ENCODE measurements at regions not wholly inside any gene's neighbourhood (a gene's known extent, or its start where the extent isn't known, plus 50 kb on each side); places are given as distances from the start of the nearest gene placed in this dataset.

GRCh38 chr9:88673886-88674285, 138.9 kb downstream of the NXNL2 start:
- TF ChIP-seq SP1 (IDR thresholded peaks at IDR 0.05; ENCODE audit: low read depth, low read length) (no peak), ATF2 (IDR thresholded peaks at IDR 0.05; ENCODE audit: low read length) (no peak), CTCF (IDR thresholded peaks at IDR 0.05 in 2 of 3, conservative IDR thresholded peaks at IDR 0.05 in 1 of 3; ENCODE audit: control insufficient read depth in 2 of 3, extremely low read depth in 1 of 3, insufficient read depth in 1 of 3, low read depth in 3 of 3, low read length in 3 of 3) (no peak), RAD21 (IDR thresholded peaks at IDR 0.05; ENCODE audit: insufficient read depth, low read depth, low read length) (no peak), BCL11A (IDR thresholded peaks at IDR 0.05; ENCODE audit: low read depth, low read length) (no peak), TAF1 (IDR thresholded peaks at IDR 0.05; ENCODE audit: borderline replicate concordance, low read depth, low read length) (no peak), MXI1 (IDR thresholded peaks at IDR 0.05; ENCODE audit: low read depth, low read length) (no peak), POLR2A (IDR thresholded peaks at IDR 0.05; ENCODE audit: low read depth, low read length) (no peak), EGR1 (IDR thresholded peaks at IDR 0.05; ENCODE audit: borderline replicate concordance in 1 of 2, low read depth in 2 of 2, low read length in 2 of 2) (no peak), ZBTB40 (IDR thresholded peaks at IDR 0.05; ENCODE audit: borderline replicate concordance) (no peak), RCOR1 (conservative IDR thresholded peaks at IDR 0.05; ENCODE audit: low read depth, low read length) (no peak)
